ENCODE measurements at regions not wholly inside any gene's neighbourhood (a gene's known extent, or its start where the extent isn't known, plus 50 kb on each side); places are given as distances from the start of the nearest gene placed in this dataset.

GRCh38 chr10:10259013-10259412 is 758.7 kb upstream of the CELF2 start:
- dilution Hi-C loops (cut with MboI; ENCODE audit: extremely low pct_ligation_motif_present, low sequenced_read_pairs) = no loop called here
- Histone ChIP-seq H3K9ac (ENCODE audit: control insufficient read depth, extremely low read depth, insufficient read depth, low read length) (no peak overlapping the region), H4K20me1 (ENCODE audit: control insufficient read depth, extremely low read depth, insufficient read depth, low read length) (no peaks in the 10 kb centered on the region), H3K4me1 (ENCODE audit: control insufficient read depth, extremely low read depth, insufficient read depth, low read length) (no peaks in the 10 kb centered on the region), H3K4me2 (ENCODE audit: control insufficient read depth, extremely low read depth, insufficient read depth, low read depth, low read length) (no peak overlapping the region), H3K9me1 (ENCODE audit: control insufficient read depth, extremely low read depth, insufficient read depth, low read length) (no peaks in the 10 kb centered on the region), H3K4me3 (ENCODE audit: control insufficient read depth in 2 of 3, extremely low read depth in 1 of 3, insufficient read depth in 2 of 3, low read depth in 1 of 3, low read length in 3 of 3) (no peak overlapping the region), H3K36me3 (ENCODE audit: control insufficient read depth in 2 of 2, extremely low read depth in 1 of 2, insufficient read depth in 2 of 2, low read length in 2 of 2) (no peaks in the 10 kb centered on the region), H2AFZ (ENCODE audit: control insufficient read depth, low read length) (no peak overlapping the region), H3K27me3 (ENCODE audit: control insufficient read depth, extremely low read depth, insufficient read depth, low read length) (no peaks in the 10 kb centered on the region), H3K27ac (ENCODE audit: control insufficient read depth, insufficient read depth, low read length) (no peak overlapping the region), H3K9me3 (ENCODE audit: control insufficient read depth, low read depth, low read length) (no peaks in the 10 kb centered on the region), H3K79me2 (ENCODE audit: control insufficient read depth, insufficient read depth, low read length) (no peaks in the 10 kb centered on the region)
- TF ChIP-seq CTCF (optimal IDR thresholded peaks at IDR 0.05 in 1 of 3, IDR thresholded peaks at IDR 0.05 in 1 of 3, conservative IDR thresholded peaks at IDR 0.05 in 1 of 3; ENCODE audit: extremely low read depth in 1 of 3, insufficient read depth in 2 of 3, low read length in 3 of 3) = no peak
- no peak for TF ChIP-seq EZH2 (IDR thresholded peaks at IDR 0.05; ENCODE audit: low read length)
- DNase-seq (ENCODE audit: low read depth, low spot score) = no peak
- no peak for FAIRE-seq

GRCh38 chr10:10270126-10271050 is 747.3 kb upstream of the CELF2 start:
- no peak overlapping the region for H2AFZ ChIP-seq (ENCODE audit: control insufficient read depth, low read length)
- H3K9me1 ChIP-seq (ENCODE audit: control insufficient read depth, extremely low read depth, insufficient read depth, low read length) = no peaks in the 10 kb centered on the region
- no peaks in the 10 kb centered on the region for H3K36me3 ChIP-seq (ENCODE audit: control insufficient read depth in 2 of 2, extremely low read depth in 1 of 2, insufficient read depth in 2 of 2, low read length in 2 of 2)
- no peaks in the 10 kb centered on the region for H3K79me2 ChIP-seq (ENCODE audit: control insufficient read depth, insufficient read depth, low read length)
- TF ChIP-seq CTCF (optimal IDR thresholded peaks at IDR 0.05 in 1 of 3, IDR thresholded peaks at IDR 0.05 in 1 of 3, conservative IDR thresholded peaks at IDR 0.05 in 1 of 3; ENCODE audit: extremely low read depth in 1 of 3, insufficient read depth in 2 of 3, low read length in 3 of 3) = no peak
- no peak for TF ChIP-seq EZH2 (IDR thresholded peaks at IDR 0.05; ENCODE audit: low read length)
- DNase-seq (ENCODE audit: low read depth, low spot score) (no peak), FAIRE-seq (no peak)
- H3K27me3 ChIP-seq (ENCODE audit: control insufficient read depth, extremely low read depth, insufficient read depth, low read length) = no peaks in the 10 kb centered on the region
- dilution Hi-C loops (cut with MboI; ENCODE audit: extremely low pct_ligation_motif_present, low sequenced_read_pairs) = no loop called here
- no peak overlapping the region for H3K27ac ChIP-seq (ENCODE audit: control insufficient read depth, insufficient read depth, low read length)
- H4K20me1 ChIP-seq (ENCODE audit: control insufficient read depth, extremely low read depth, insufficient read depth, low read length) = no peaks in the 10 kb centered on the region
- no peak overlapping the region for H3K4me2 ChIP-seq (ENCODE audit: control insufficient read depth, extremely low read depth, insufficient read depth, low read depth, low read length)
- H3K4me1 ChIP-seq (ENCODE audit: control insufficient read depth, extremely low read depth, insufficient read depth, low read length) = no peaks in the 10 kb centered on the region
- H3K9me3 ChIP-seq (ENCODE audit: control insufficient read depth, low read depth, low read length) = no peaks in the 10 kb centered on the region
- no peak overlapping the region for H3K4me3 ChIP-seq (ENCODE audit: control insufficient read depth in 2 of 3, extremely low read depth in 1 of 3, insufficient read depth in 2 of 3, low read depth in 1 of 3, low read length in 3 of 3)
- no peak overlapping the region for H3K9ac ChIP-seq (ENCODE audit: control insufficient read depth, extremely low read depth, insufficient read depth, low read length)
